Tibial nerve (tissue), 4 donors: ENCODE measurements at regions not wholly inside any gene's neighbourhood (a gene's known extent, or its start where the extent isn't known, plus 50 kb on each side); places are given as distances from the start of the nearest gene placed in this dataset.

Experiments used
- CTCF ChIP-seq, 5 experiments: fragments of 200-600 bp in 3 of 5; fragments of 450-650 bp in 2 of 5; sonication (generic) in 3 of 5; IDR thresholded peaks; one replicate each; pipeline ENCODE4 v1.5.1; 2016 to 2019; ENCODE audit warnings: antibody characterized with exemption in 5 of 5, mild to moderate bottlenecking in 3 of 5, moderate library complexity in 2 of 5
- EP300 ChIP-seq, 2 donors: sonication (generic); formaldehyde crosslinking; IDR thresholded peaks; one replicate each; pipeline ENCODE4 v1.6.1; 2017; ENCODE audit warnings: antibody characterized with exemption in 2 of 2, mild to moderate bottlenecking in 1 of 2

DNA sequence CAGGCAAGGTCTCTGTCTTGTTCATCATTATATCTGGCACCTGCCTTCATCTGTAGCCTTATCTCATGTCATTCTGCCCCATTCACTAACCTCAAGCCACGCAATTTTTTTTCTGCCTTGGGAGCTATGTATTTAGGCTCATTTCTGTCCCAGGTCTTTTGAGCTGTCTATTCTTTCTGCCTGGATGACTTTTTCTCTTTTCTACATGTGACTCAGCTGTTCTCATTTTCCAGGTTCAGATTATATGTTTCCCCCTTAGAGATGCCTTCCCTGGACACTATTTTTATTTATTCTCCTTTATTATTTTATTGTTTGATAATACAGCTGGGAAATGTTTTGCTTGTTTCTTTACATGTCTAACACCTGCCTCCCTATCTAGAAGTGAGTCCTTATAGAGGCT lies 737.4 kb upstream of the TBX3 start:
- TF ChIP-seq CTCF (IDR thresholded peaks at IDR 0.05) (no peak), EP300 (IDR thresholded peaks at IDR 0.05) (no peak)
